ENCODE measurements at regions not wholly inside any gene's neighbourhood (a gene's known extent, or its start where the extent isn't known, plus 50 kb on each side); places are given as distances from the start of the nearest gene placed in this dataset.
"Not testable (repeated sequence)": the region's sequence is repeated elsewhere in the genome, so short reads cannot be mapped to it uniquely, and the experiment has no call there.

DNA sequence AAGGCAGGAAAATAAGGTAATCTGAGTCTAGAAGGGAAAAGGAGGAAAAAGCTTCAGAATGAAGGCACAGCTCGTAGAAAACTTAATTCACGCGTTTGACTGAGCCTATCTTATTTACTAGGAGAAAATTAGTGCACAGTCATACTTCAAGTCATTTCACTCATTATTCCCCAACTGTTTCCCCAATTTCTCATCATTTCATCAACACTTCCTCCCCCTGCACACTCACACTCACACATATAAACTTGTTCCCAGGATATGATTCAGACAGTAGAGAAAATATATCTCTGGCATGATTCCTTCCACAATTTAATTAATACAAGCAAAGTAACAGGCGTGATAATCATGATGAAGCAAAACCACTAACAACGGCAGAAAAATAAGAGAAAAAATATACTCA lies 94.5 kb upstream of the F13A1 start:
- DNase-seq: no peak

DNA sequence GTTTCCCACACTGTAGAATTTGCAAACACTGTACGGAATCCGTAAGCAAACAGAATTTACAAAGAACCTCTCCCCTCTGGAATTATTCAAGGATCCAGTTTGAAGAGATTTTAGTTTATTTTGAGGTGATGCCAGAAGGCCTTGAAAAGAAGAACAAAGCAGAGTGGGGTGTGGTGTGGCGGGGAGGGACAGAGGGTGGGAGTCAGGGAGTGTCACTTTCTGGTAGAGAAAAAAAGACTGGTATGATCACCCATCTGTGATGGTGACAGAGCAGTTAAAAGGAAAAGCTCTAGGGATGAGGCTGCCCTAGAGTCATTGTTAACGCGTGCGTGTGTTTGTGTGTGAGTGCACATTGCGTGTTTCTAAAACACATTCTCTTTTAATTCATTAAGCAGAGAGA lies 97.0 kb upstream of the F13A1 start:
- no peak for DNase-seq

DNA sequence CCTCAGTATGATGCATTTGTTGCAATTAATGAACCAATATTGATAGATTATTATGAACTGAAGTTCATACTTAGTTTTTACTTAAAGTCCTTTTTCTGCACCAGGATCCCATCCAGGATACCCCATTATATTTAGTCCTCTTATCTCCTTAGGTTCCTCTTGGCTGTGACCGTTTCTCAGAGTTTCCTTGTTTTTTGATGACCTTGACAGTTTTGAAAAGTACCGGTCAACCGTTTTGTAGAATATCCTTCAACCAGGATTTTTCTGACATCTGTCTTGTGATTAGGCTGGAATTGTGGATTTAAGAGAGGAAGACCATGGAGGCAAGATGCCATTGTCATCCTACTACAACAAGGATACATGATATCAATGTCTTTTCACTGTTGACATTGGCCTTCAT lies 98.0 kb upstream of the F13A1 start:
- no peak for DNase-seq

DNA sequence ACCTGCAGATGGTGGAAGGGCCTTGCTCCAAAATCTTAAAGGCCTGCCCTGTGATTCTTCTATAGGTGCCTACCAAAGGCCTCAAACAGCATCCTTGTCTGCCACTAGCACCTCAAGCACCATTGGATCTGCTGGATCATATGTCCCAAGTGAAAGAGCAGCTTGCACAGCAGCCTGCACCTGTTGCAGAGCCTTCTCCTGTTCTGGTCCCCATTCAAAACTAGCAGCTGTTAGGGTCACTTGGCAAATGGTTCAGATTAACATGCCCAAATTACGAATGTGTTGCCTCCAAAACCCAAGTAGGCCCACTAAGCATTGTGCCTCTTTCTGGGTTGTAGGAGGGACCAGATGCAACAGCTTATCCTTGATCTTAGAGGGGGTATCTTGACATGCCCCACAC lies 99.6 kb upstream of the F13A1 start:
- DNase-seq: no peak

DNA sequence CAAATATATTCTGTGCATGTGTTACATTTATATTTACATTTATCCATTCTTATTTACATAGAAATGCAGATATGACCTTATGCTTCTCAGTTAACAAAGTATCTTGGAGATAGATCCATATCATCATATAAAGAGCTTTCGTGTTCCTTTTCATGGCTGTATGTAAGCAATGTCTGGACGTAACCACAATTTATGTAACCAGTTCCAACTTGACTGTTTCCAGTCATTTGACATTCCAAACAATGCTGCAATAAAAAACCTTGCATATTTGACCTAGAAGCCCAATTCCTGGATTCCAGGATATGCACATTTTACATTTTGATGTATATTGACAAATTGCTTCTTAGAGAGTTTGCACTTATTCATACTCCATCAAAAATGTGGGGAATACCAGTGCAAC lies 113.7 kb upstream of the F13A1 start:
- no peak for DNase-seq

DNA sequence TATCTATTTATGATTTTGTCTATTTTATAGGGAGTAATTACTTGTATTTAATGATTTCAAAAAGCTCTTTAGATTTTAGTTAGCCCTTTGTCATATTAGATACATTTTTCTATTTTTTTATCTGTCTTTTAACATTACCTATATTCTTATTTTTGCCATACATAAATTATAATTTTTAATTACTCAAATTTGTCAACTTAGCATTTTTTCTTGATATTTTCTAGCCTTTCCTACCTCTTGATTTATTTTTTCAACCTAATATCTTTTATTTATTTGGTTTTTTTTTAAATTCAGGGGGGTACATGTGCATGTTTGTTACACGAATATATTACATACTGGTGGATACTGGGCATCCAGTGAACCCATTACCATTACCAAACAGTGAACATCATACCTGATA lies 114.3 kb upstream of the F13A1 start:
- DNase-seq: no peak

DNA sequence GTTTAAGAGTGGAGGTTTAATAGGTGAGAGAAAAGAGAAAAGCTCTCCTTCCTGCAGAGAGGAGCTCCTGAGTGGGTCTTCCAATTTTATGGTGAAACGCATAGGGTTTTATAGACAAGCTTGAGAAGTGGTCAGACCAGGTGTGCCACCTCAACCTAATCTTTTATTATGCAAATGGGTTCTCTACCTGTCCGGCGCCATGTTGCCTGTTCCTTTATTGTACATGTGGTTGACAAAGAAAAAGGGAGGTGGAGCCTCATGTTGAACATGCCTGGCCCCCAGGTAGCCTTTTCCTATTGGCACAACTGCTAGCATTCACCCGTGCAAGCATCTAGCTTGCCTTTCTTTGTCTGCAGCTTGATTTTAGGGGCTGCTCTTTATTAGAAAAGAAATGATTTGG lies 115.9 kb upstream of the F13A1 start:
- no peak for DNase-seq

DNA sequence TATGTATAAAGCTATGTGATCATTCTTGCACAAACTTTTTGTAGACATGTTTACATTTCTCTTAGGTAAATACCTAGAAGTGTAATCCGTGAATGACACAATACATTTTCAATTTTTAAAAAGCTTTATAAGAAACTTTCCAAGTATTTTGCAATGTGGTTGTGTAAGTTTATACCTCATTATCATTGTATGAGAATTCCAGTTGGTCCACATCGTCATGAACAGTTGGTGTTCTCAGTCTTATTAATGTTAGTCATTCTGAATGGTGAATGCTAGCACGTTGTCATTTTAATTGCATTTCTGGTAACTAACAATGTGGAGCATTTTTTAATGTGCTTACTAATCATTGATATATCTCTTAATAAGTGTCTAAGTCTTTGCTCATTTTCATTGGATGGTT lies 116.5 kb upstream of the F13A1 start:
- DNase-seq: no peak

DNA sequence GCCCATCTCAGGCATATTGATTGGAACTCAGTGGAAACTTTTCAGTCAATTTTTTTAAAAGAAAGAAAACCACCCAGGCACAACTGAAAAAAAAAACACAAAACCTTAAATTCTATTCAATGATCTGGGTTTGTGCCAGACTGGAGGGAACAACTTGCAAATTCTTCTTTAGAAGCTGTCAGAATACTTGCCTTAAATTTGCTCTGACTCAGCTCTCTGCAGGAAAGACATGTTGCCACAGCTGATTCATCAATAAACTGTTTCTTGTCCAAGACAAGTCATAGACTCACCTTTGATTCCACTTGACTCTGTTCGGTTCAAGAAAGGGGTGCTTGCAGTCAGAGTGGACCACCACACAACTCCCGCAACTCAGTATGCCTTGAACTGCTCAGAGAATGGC lies 117.8 kb upstream of the F13A1 start:
- no peak for DNase-seq

DNA sequence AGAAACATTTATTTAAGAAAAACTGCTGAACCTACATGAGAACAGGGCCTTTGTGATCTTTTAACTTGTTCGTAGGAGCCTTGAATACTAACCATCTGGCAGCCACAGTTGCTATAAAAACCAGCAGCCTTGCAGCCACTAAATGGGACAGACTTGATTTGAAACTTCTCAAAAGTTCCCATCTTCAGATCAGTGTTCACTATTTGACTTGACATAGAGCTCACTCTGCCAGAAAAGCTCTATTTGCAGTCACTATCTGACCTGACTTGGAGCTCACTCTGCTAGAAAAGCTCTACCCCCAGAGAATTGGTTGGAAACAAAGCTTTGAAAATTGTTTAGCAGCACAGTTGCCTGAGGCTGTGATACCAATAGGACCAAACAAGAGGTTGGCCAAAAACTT lies 119.3 kb upstream of the F13A1 start:
- no peak for DNase-seq

DNA sequence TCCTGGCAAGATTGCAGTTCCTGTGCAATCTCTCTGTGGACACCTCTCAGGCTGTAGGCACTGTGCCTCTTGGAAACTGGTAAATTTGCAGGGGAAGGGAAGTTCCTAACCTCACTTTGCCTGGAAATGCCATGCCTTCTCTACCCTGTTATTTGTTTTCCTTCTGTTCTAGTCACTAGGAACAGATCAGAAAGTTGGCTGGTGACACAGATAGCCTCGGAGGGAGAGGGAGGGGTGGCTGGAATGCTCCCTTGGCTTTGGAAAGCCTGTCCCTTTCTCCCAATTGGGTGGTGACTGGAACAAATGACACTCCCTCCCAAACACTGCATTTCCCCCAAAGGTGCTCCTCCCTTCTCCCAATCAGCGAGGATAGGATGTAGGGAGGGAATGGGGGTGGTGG lies 131.5 kb upstream of the F13A1 start:
- no peak for DNase-seq

DNA sequence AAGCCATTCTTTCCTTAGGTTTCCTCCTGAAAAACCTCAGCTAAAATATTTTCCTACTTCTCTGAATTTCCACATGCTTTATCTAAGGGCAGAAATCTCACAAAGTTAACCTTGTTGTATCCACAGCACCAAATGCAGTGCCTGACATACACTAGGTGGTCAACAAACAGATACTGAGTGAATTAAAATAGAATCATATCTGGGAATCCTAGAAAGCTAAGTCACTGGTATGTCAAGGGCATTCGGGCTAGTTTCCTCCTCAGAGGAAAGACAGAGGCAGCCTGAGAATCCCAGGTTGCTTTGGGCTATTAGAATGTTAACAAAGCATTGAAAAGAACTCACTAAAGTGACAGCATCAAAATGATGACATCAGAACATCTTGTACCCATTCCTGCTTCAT lies 132.7 kb upstream of the F13A1 start:
- DNase-seq: no peak

DNA sequence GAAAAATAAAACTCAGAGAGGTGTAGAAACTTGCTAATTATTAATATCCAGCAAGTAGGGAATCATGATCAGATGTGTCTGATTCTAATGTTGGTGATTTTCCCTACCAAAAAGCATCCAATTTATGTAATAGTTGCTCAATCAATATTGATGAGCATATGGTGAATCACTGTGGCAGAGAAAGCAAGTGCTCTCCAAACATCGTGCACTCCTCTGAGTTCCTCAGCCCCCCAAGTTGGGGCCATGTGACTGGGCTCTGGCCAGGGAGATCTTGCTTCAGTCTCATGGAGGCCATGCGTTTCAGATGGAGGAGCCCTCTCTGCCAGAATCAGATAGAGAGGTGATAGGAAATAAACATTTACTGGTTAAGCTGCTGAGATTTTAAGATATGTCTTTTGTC lies 133.2 kb upstream of the LY86 start:
- no peak for DNase-seq

DNA sequence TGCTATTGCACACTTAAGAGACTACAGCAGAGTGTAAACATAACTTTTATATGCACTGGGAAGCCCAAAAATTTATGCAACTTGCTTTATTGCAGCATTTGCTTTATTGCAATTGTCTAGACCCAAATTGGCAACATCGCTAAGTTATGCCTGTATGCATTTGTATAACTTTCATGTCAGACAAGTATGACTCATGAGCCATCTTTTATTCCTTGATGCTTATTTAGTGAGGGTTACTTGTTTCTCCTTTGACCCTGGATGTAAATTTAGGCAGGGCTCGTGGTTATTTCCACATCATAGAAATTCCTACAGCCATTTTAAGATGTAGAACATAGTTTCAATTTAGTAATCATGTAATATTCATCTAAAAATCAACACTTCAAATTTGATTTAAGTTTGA lies 130.3 kb upstream of the LY86 start:
- DNase-seq: no peak

DNA sequence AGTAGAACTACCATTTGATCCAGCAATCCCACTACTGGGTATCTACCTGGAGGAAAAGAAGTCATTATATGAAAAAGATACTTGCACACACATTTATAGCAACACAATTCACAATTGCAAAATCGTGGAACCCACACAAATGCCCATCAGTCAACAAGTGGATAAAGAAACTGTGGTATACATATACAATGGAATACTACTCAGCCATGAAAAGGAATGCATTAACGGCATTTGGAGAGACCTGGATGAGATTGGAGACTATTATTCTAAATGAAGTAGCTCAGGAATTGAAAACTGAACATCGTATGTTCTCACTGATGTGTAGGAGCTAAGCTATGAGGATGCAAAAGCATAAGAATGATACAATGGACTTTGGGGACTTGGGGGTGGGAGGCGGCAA lies 128.6 kb upstream of the LY86 start:
- not testable (repeated sequence) for DNase-seq

DNA sequence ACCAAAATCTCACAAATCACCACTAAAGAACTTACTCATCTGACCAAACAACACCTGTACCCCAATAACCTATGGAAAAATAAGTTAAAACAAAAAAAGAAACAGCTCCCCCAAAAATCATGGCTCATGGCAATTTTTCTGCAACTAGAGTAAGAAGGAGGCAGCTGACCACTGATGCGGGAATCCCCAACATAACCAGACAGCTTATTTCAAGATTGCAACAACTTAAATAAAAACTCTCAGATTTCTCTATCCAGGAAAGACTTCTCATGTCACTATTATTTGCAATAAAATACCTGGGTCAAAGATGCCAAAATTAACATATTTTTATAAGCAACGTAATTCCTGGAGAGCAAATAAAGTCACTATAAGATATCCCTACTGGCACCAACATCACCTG lies 128.1 kb upstream of the LY86 start:
- DNase-seq: no peak

DNA sequence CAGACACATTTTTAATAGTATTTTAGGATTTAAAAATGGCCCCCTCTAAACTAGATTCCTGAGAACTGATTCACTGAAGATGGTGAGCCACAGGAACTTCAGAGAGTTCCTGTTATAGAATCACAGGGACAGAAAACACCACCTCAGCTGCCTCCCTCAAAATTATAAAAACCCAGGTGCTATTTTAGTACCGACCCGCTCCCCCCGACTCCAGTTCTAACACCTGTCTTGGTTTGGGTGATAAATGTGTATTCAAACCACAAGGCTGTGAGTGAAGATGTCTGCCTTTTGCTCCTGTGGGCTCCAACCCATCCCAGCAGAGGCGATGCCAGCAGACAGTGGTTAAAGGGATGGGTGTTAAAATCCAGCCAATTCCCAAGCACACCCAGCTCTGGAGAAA lies 127.4 kb upstream of the LY86 start:
- no peak for DNase-seq

DNA sequence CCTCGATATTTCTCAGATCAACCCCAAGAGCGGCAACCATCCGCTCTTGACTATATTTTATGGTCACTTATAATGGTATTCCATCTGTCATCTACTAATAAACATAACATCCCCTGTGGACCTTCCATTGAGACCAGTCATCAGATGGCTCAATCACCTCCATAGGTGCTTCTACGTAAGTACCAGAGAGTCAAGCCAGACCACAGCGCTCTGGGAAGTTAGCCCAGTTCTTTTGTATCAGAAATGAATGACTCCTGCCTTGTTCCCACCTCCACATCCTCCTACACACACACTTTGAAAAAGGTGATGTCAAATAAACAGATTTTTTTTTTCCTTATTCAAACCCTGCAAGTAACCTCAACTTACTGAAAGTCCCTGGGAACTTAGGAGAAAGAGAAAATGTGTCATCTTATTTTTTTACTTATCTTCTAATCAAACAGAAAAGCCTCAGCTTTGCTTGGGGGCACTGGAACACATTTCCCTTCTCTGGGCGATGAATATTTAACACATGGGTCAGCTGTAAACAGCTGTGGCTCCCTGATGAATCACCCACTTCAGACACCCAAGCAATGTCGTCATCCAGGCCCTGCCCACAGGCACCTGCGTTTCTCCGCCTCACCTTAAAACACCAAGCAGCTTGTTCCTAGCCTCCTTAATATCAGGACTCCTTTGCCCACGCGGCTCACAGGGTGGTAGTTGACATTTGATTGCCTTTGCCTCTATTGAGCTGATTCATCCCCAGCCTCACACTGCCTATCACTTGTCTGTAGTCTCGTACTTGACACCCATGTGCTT lies 121.4 kb upstream of the LY86 start:
- DNase-seq: no peak

DNA sequence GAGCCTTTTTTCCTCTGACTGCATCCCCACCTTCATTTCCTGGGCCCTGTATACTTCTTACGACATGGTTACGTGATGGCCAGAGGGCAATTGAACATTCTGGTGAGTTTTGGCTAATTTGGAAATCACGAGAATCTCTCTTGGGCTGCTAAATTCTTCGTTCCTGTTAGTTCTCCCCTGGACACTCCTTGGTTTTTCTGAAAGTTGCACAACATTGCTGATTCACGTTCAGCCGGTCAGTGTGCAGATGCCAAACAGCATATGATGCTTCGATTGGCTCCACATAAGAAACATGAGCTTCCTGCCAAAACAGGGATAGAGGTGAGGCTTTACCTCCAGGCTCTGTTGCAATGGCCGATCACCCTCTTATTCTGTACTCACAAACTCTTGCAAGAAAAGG lies 119.4 kb upstream of the LY86 start:
- DNase-seq: no peak

DNA sequence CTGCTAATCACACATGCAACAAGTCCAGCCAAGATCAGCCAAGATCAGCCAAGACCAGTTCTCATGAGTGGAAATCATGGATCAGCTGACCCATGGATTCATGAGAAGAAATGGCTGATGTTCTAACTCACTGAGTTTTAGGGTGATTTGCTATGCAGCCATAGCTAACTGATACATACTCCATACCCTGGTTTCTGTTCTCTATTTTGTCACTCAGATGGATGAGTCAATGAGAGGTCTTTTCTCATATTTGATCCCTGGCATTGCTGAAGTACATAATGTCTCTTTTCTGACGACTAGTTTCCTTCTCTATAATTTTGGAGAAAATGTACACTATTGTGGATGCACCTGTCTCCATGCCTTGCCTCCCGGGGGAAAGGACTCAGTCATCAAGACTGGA lies 118.4 kb upstream of the LY86 start:
- no peak for DNase-seq

DNA sequence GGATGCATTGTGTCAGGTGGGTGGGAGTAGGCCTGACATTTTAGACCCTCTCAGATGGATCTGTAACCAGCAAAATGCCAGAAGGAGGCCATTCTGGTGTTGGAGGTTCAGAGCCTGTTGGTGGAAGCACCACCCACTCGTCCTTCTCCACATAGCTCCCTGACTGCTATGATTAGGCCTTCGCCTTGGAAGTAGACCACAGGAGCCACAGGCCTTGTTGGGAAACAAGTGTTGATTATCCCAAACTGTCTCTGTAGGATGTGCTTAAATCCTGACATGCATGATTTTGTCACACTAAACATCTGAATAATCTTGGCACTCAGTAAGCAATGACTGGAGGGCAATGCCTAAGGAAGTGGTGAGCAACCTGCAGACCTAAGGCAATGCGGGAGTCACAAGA lies 117.2 kb upstream of the LY86 start:
- DNase-seq: no peak

DNA sequence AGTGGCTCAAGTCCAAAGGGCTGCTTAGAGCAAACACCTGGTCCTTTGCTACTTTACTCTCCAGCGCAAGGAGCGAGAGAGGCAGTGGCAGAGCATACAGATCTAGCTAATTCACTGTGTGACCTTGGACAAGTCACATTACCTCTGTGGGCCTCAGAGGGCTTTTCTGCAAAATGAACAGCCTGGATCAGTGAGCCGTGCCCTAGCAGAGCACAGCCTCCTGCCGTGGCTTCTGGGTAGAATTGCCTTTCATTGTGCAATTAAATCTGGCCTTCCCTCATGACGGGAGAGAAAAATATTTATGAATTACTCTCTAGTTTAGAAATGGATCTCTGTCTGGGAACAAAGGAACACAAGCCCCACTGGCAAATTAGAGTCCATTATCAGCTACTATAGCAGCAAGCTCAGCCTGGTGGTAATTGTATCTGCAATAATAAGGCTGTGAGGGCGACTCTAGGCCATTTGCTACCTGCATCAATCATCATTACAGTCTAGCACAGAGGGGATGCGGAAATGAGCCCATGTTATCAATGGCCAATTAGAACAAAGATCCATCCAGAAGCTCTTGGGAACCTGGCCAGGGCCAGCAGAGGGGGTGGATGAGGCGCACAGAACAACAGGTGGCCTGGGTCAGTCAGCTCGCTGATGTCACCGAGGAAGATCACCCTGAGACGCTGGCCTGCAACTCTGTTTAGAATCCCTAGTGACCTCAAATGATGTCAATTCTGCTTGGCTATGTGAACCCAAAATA lies 114.2 kb upstream of the LY86 start:
- DNase-seq: no peak

DNA sequence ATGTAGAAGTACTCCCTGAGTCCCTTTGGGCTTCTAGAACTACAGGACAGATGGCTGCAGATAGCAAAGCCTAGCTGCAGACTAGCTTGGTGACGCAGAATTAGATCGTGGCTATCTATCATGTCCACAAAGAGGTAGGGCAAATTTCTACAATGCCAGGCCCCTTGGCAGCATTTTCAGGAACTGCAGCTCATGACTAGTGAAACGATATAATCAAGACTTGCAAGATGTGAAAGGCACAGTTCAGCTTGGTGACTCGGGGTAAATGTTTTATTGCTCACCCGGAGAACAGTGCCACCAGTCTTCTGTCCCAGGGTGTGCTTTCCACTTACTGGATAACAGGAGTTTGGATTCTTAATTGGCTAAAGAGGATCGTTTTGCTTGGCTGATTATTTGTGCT lies 108.7 kb upstream of the LY86 start:
- DNase-seq: no peak

DNA sequence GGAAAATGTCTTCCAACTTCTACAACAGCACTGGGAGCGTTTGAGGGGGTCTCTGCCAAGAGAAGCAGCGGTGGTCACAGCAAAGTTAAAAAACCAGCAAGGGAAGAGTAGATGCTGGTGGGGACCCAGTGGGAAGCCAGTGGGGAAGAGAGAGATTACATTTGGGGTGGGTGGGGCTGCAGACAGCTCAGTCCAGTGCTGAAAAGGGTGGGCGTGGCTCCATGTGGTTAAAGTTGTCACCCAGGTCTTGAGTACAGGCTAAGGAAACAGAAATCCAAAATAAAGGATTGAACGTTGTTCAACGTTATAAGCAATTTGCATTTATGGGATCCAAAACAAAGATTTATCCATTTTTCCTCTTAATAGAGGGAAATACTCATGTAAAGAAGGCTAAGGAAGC lies 106.3 kb upstream of the LY86 start:
- DNase-seq: no peak

DNA sequence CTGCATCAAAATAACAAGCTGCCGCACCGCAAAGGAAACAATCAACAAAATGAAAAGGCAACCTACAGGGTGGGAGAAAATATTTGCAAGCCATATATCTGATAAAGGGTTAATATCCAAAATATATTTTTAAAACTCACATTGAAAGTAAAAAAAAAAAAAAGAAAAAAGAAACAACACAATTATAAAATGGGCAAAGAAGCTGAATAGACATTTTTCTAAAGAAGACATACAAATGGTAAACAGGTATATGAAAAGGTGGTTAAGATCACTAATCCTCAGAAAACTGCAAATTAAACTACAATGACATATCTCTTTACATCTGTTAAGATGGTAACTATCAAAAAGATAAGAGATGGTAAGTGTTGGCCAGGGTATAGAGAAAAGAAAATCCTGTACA lies 105.4 kb upstream of the LY86 start:
- no peak for DNase-seq

Data from CD4-positive, alpha-beta T cell treated with Interferon gamma for 1 hour (primary cell).